HepG2 (cell line): ENCODE measurements at regions not wholly inside any gene's neighbourhood (a gene's known extent, or its start where the extent isn't known, plus 50 kb on each side); places are given as distances from the start of the nearest gene placed in this dataset.

Source experiments
- ATAC-seq: fragments of 200-7000 bp; cut with Tn5 transposase; 3 replicates; pipeline ENCODE4 v1.9.1; 2020; ENCODE audit warnings: mild to moderate bottlenecking, moderate library complexity
- BruUV-seq: library from RNA; stranded (reverse); fragments of 400-500 nt; replicated peaks from 2 replicates; lab custom pipeline; 2021; lab: Mats Ljungman, UMichigan
- CTCF ChIA-PET: fragments of 300-600 bp; formaldehyde crosslinking; extraction: SDS; loops from one replicate; lab custom pipeline; 2021; ENCODE audit warnings: low total read pairs, inconsistent platforms, low intra/inter-chr PET ratio; lab: Yijun Ruan, JAX
- POLR2A ChIA-PET: fragments of 350-600 bp; sonication (Branson Sonifier 250); formaldehyde crosslinking; loops from one replicate; lab custom pipeline; 2020; ENCODE audit warnings: antibody characterized with exemption, inconsistent platforms; lab: Yijun Ruan, JAX
- DNase-seq: peaks from one replicate; pipeline ENCODE4 v3.0.0-alpha.2; 2015; ENCODE audit warnings: low spot score
- FAIRE-seq: peaks from 3 replicates; lab custom pipeline; 2011; peaks lifted over from hg19 to GRCh38; lab: Jason Lieb, UNC
- H2AFZ ChIP-seq: one replicate; pipeline ENCODE4 v1.6.1; 2011; ENCODE audit warnings: low read length, inconsistent platforms
- H3K27ac ChIP-seq: fragments of 300-600 bp; 3 replicates; pipeline ENCODE4 v1.8.0; 2011; ENCODE audit warnings: mixed run types, mild to moderate bottlenecking, mixed read lengths, low read length, inconsistent platforms; ENCODE audit not compliant: insufficient read depth; ENCODE audit errors: extremely low read length
- H3K27me3 ChIP-seq, 2 experiments: fragments of 200-600 bp in 1 of 2; 2 replicates in 1 of 2; 3 replicates in 1 of 2; pipeline versions ENCODE4 v1.6.0 to v1.8.0; 2011; ENCODE audit warnings: low read length in 2 of 2, mild to moderate bottlenecking in 2 of 2, moderate library complexity in 2 of 2, inconsistent platforms in 1 of 2; ENCODE audit not compliant: insufficient read depth in 2 of 2, control insufficient read depth in 1 of 2
- H3K36me3 ChIP-seq, 2 experiments: fragments of 200-600 bp in 1 of 2; replicated peaks in 1 of 2; 2 replicates in 1 of 2; 3 replicates in 1 of 2; pipeline versions ENCODE4 v1.5.1 to v1.8.0; 2011; ENCODE audit warnings: low read length in 2 of 2, inconsistent platforms in 1 of 2; ENCODE audit not compliant: insufficient read depth in 2 of 2, control insufficient read depth in 1 of 2
- H3K4me1 ChIP-seq: 2 replicates; pipeline ENCODE4 v1.5.1; 2012; ENCODE audit warnings: low read length, inconsistent platforms; ENCODE audit not compliant: insufficient read depth
- H3K4me2 ChIP-seq: 2 replicates; pipeline ENCODE4 v1.6.0; 2011; ENCODE audit warnings: low read depth, low read length, inconsistent platforms
- H3K4me3 ChIP-seq, 3 experiments: fragments of 200-600 bp in 1 of 3; sonication (generic), shearing (Covaris generic) in 1 of 3; replicated peaks in 1 of 3; 2 replicates each; pipeline ENCODE4 v1.5.1; 2011 to 2016; ENCODE audit warnings: low read length in 3 of 3, inconsistent platforms in 2 of 3, low read depth in 2 of 3, mild to moderate bottlenecking in 2 of 3, control low read depth in 1 of 3, mixed read lengths in 1 of 3; ENCODE audit not compliant: insufficient read depth in 1 of 3
- H3K79me2 ChIP-seq: one replicate; pipeline ENCODE4 v1.6.1; 2011; ENCODE audit warnings: low read length, inconsistent platforms; ENCODE audit not compliant: insufficient read depth
- H3K9ac ChIP-seq: 2 replicates; pipeline ENCODE4 v1.6.0; 2011; ENCODE audit warnings: mild to moderate bottlenecking, low read depth, low read length, inconsistent platforms; ENCODE audit not compliant: insufficient read depth
- H3K9me3 ChIP-seq: 2 replicates; pipeline ENCODE4 v1.5.1; 2012; ENCODE audit warnings: mild to moderate bottlenecking, low read length
- H4K20me1 ChIP-seq: 2 replicates; pipeline ENCODE4 v1.6.0; 2011; ENCODE audit warnings: inconsistent platforms, mild to moderate bottlenecking, low read length, moderate library complexity; ENCODE audit not compliant: insufficient read depth
- FOXK1 ChIP-seq: sonication (generic); formaldehyde crosslinking; IDR thresholded peaks from 2 replicates; pipeline ENCODE4 v1.4.0; 2020; ENCODE audit warnings: low read depth, missing genetic modification reagents, borderline replicate concordance
- GATAD2A ChIP-seq: IDR thresholded peaks from 2 replicates; pipeline ENCODE4 v1.6.1; 2016
- HOXD1 ChIP-seq: sonication (generic); formaldehyde crosslinking; IDR thresholded peaks from 2 replicates; pipeline ENCODE4 v1.5.0; 2020; ENCODE audit warnings: missing genetic modification reagents
- RFX3 ChIP-seq: IDR thresholded peaks from 2 replicates; pipeline ENCODE4 v1.6.1; 2016; ENCODE audit warnings: missing biosample characterization, missing genetic modification reagents
- SP140L ChIP-seq: sonication (generic); formaldehyde crosslinking; IDR thresholded peaks from 2 replicates; pipeline ENCODE4 v1.4.0; 2020; ENCODE audit warnings: missing genetic modification reagents, borderline replicate concordance
- SP5 ChIP-seq: IDR thresholded peaks from 2 replicates; pipeline ENCODE4 v1.6.1; 2016; ENCODE audit warnings: low read depth, borderline replicate concordance
- TMF1 ChIP-seq: sonication (generic); formaldehyde crosslinking; IDR thresholded peaks from 2 replicates; pipeline ENCODE4 v1.8.1; 2022; ENCODE audit warnings: low read depth, missing genetic modification reagents
- YEATS2 ChIP-seq: sonication (generic); formaldehyde crosslinking; IDR thresholded peaks from 2 replicates; pipeline ENCODE4 v1.4.0; 2020; ENCODE audit warnings: missing genetic modification reagents, borderline replicate concordance
- ZEB1 ChIP-seq: IDR thresholded peaks from 2 replicates; pipeline ENCODE4 v1.6.1; 2012; ENCODE audit warnings: mild to moderate bottlenecking, low read depth, inconsistent platforms; ENCODE audit not compliant: insufficient replicate concordance
- ZFYVE20 ChIP-seq: sonication (generic); formaldehyde crosslinking; IDR thresholded peaks from 2 replicates; pipeline ENCODE4 v1.8.0; 2023; ENCODE audit warnings: low read depth, mild to moderate bottlenecking, moderate library complexity, missing genetic modification reagents, borderline replicate concordance
- ZMYM3 ChIP-seq: sonication (generic); formaldehyde crosslinking; IDR thresholded peaks from 2 replicates; pipeline ENCODE4 v1.5.1; 2020; ENCODE audit warnings: mild to moderate bottlenecking, missing genetic modification reagents
- ZNF124 ChIP-seq: sonication (generic); formaldehyde crosslinking; IDR thresholded peaks from 2 replicates; pipeline ENCODE4 v1.4.0; 2020; ENCODE audit warnings: missing genetic modification reagents
- ZNF17 ChIP-seq: sonication (generic); formaldehyde crosslinking; IDR thresholded peaks from 2 replicates; pipeline ENCODE4 v1.5.0; 2020; ENCODE audit warnings: mild to moderate bottlenecking, missing genetic modification reagents
- ZNF235 ChIP-seq: sonication (generic); formaldehyde crosslinking; IDR thresholded peaks from 2 replicates; pipeline ENCODE4 v1.8.1; 2023; ENCODE audit warnings: mild to moderate bottlenecking, missing genetic modification reagents, borderline replicate concordance
- WGBS: methylation state at CpG from one replicate; pipeline ENCODE4 v1.1.6; 2017; ENCODE audit warnings: low lambda C conversion rate; 5-methylcytosine and 5-hydroxymethylcytosine counted together
- in situ Hi-C: cut with HindIII; loops from 2 replicates; pipeline ENCODE4 v1.10.0; 2017; ENCODE audit warnings: low pct_unique_long_range_greater_than_20kb; ENCODE audit not compliant: extremely low pct_ligation_motif_present
- intact Hi-C: fragments of 100-400 bp; cut with micrococcal nuclease; formaldehyde crosslinking; loops from one replicate; pipeline ENCODE4 v1.10.0; 2022; ENCODE audit not compliant: unreplicated experiment
- TF ChIP-seq, protein P1 (sequence below): sonication (generic); formaldehyde crosslinking; IDR thresholded peaks from 2 replicates; pipeline ENCODE4 v1.4.0; 2020; ENCODE audit warnings: missing genetic modification reagents, mild to moderate bottlenecking, borderline replicate concordance
- TF ChIP-seq, protein P2 (sequence below): sonication (generic); formaldehyde crosslinking; IDR thresholded peaks from 2 replicates; pipeline ENCODE4 v1.5.1; 2020; ENCODE audit warnings: mild to moderate bottlenecking, moderate library complexity, missing genetic modification reagents
- TF ChIP-seq, protein P3 (sequence below): IDR thresholded peaks from 2 replicates; pipeline ENCODE4 v1.6.1; 2016; ENCODE audit warnings: control low read depth
- TF ChIP-seq, protein P4 (sequence below): sonication (generic); formaldehyde crosslinking; IDR thresholded peaks from 2 replicates; pipeline ENCODE4 v1.5.0; 2020; ENCODE audit warnings: mild to moderate bottlenecking, missing genetic modification reagents, borderline replicate concordance

DNA sequence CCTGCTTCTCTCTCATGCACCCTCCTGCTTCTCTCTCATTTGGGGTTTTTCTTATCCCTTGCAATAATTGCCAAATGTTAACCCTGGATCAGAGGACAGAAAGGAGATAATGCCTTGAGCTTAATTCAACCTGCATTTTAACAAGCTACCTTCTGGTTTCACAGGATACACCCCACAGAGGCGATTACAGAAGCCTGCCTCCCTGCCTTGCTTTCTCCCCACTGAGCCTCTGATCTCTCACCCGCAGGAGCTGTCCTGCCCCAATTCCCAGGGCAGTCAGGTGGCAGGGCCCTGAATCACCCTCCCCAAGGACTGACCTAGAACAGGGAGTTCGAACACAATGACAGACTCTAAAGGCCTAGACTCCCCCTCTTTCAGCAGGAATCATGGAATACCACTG, 959.5 kb downstream of the GRID1 start:
- no peak for DNase-seq
- no TSS peak for BruUV-seq
- POLR2A ChIA-PET, result no interaction called here
- Histone ChIP-seq H3K9me3 (no peaks in the 10 kb centered on the region; the same call in 1 of the 2 replicates), H3K4me1 (no peaks in the 10 kb centered on the region), H3K27me3 (no peaks in the 10 kb centered on the region), H3K36me3 (no peaks in the 10 kb centered on the region)
- in situ Hi-C loops, result no loop called here
- no peak for TF ChIP-seq SP5
- TF ChIP-seq SP140L (CRISPR knock-in tag), result no peak
- no peak for TF ChIP-seq RFX3 (CRISPR knock-in tag)
- TF ChIP-seq TMF1 (CRISPR knock-in tag), result no peak
- TF ChIP-seq, protein P1, sequence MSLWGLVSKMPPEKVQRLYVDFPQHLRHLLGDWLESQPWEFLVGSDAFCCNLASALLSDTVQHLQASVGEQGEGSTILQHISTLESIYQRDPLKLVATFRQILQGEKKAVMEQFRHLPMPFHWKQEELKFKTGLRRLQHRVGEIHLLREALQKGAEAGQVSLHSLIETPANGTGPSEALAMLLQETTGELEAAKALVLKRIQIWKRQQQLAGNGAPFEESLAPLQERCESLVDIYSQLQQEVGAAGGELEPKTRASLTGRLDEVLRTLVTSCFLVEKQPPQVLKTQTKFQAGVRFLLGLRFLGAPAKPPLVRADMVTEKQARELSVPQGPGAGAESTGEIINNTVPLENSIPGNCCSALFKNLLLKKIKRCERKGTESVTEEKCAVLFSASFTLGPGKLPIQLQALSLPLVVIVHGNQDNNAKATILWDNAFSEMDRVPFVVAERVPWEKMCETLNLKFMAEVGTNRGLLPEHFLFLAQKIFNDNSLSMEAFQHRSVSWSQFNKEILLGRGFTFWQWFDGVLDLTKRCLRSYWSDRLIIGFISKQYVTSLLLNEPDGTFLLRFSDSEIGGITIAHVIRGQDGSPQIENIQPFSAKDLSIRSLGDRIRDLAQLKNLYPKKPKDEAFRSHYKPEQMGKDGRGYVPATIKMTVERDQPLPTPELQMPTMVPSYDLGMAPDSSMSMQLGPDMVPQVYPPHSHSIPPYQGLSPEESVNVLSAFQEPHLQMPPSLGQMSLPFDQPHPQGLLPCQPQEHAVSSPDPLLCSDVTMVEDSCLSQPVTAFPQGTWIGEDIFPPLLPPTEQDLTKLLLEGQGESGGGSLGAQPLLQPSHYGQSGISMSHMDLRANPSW (CRISPR knock-in tag), result no peak
- TF ChIP-seq ZNF124, result no peak
- no peak for TF ChIP-seq FOXK1 (CRISPR knock-in tag)
- no peak for TF ChIP-seq ZFYVE20 (CRISPR knock-in tag)
- no peak for TF ChIP-seq ZNF17 (CRISPR knock-in tag)
- TF ChIP-seq, protein P2, sequence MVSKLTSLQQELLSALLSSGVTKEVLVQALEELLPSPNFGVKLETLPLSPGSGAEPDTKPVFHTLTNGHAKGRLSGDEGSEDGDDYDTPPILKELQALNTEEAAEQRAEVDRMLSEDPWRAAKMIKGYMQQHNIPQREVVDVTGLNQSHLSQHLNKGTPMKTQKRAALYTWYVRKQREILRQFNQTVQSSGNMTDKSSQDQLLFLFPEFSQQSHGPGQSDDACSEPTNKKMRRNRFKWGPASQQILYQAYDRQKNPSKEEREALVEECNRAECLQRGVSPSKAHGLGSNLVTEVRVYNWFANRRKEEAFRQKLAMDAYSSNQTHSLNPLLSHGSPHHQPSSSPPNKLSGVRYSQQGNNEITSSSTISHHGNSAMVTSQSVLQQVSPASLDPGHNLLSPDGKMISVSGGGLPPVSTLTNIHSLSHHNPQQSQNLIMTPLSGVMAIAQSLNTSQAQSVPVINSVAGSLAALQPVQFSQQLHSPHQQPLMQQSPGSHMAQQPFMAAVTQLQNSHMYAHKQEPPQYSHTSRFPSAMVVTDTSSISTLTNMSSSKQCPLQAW (CRISPR knock-in tag), result no peak
- TF ChIP-seq HOXD1, result no peak
- TF ChIP-seq ZNF235 (CRISPR knock-in tag), result no peak
- TF ChIP-seq ZEB1, result no peak
- TF ChIP-seq, protein P3, sequence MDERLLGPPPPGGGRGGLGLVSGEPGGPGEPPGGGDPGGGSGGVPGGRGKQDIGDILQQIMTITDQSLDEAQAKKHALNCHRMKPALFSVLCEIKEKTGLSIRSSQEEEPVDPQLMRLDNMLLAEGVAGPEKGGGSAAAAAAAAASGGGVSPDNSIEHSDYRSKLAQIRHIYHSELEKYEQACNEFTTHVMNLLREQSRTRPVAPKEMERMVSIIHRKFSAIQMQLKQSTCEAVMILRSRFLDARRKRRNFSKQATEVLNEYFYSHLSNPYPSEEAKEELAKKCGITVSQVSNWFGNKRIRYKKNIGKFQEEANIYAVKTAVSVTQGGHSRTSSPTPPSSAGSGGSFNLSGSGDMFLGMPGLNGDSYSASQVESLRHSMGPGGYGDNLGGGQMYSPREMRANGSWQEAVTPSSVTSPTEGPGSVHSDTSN (CRISPR knock-in tag), result no peak
- TF ChIP-seq YEATS2 (CRISPR knock-in tag), result no peak
- TF ChIP-seq, protein P4, sequence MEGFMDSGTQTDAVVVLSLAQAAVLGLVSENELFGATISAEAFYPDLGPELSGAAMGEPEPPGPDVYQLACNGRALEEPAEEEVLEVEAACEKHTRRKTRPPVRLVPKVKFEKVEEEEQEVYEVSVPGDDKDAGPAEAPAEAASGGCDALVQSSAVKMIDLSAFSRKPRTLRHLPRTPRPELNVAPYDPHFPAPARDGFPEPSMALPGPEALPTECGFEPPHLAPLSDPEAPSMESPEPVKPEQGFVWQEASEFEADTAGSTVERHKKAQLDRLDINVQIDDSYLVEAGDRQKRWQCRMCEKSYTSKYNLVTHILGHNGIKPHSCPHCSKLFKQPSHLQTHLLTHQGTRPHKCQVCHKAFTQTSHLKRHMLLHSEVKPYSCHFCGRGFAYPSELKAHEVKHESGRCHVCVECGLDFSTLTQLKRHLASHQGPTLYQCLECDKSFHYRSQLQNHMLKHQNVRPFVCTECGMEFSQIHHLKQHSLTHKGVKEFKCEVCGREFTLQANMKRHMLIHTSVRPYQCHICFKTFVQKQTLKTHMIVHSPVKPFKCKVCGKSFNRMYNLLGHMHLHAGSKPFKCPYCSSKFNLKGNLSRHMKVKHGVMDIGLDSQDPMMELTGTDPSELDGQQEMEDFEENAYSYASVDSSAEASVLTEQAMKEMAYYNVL (CRISPR knock-in tag), result no peak
- TF ChIP-seq ZMYM3 (CRISPR knock-in tag), result no peak
- no peak for TF ChIP-seq GATAD2A
- TF ChIP-seq, all 625 proteins: peak for 0
- Histone ChIP-seq H2AFZ (no peak overlapping the region), H4K20me1 (no peaks in the 10 kb centered on the region), H3K27ac (no peak overlapping the region), H3K79me2 (no peaks in the 10 kb centered on the region), H3K4me2 (no peak overlapping the region), H3K9ac (no peak overlapping the region), H3K4me3 (no peak overlapping the region)
- FAIRE-seq (no peak), ATAC-seq (no peak)
- intact Hi-C loops, result no loop called here
- 6% methylated on average over 3 of the region's 3 CpGs for WGBS
- CTCF ChIA-PET, result no interaction called here
